ENCODE measurements at regions not wholly inside any gene's neighbourhood (a gene's known extent, or its start where the extent isn't known, plus 50 kb on each side); places are given as distances from the start of the nearest gene placed in this dataset.

GRCh38 chr9:13505797-13506196, 226.3 kb upstream of the MPDZ start:
- TF ChIP-seq CTCF (conservative IDR thresholded peaks at IDR 0.05), result no peak
- H3K27ac ChIP-seq, result no peak overlapping the region

GRCh38 chr9:13503599-13503998, 224.1 kb upstream of the MPDZ start:
- H3K27ac ChIP-seq, result no peak overlapping the region
- TF ChIP-seq CTCF (conservative IDR thresholded peaks at IDR 0.05), result no peak

GRCh38 chr9:13502484-13502883, 223.0 kb upstream of the MPDZ start:
- no peak for TF ChIP-seq CTCF (conservative IDR thresholded peaks at IDR 0.05)
- no peak overlapping the region for H3K27ac ChIP-seq

GRCh38 chr9:13501018-13501417, 221.5 kb upstream of the MPDZ start:
- H3K27ac ChIP-seq, result no peak overlapping the region
- TF ChIP-seq CTCF (conservative IDR thresholded peaks at IDR 0.05), result no peak

- H3K27ac ChIP-seq, result no peak overlapping the region
Observed at GRCh38 chr9:13500034-13500433, 220.5 kb upstream of the MPDZ start.

GRCh38 chr9:13493697-13494096, 214.2 kb upstream of the MPDZ start:
- TF ChIP-seq CTCF (conservative IDR thresholded peaks at IDR 0.05), result no peak
- H3K27ac ChIP-seq, result no peak overlapping the region

More at GRCh38 chr9:13500034-13500433, 220.5 kb upstream of the MPDZ start:
- no peak for TF ChIP-seq CTCF (conservative IDR thresholded peaks at IDR 0.05)

GRCh38 chr9:13491493-13492424, 212.3 kb upstream of the MPDZ start:
- TF ChIP-seq CTCF (conservative IDR thresholded peaks at IDR 0.05), result no peak
- H3K27ac ChIP-seq, result no peak overlapping the region
